ENCODE measurements at regions not wholly inside any gene's neighbourhood (a gene's known extent, or its start where the extent isn't known, plus 50 kb on each side); places are given as distances from the start of the nearest gene placed in this dataset.

GRCh38 chr11:45405916-45406670 is 120.0 kb upstream of the SYT13 start:
- TF ChIP-seq CTCF (IDR thresholded peaks at IDR 0.05) (no peak), POLR2A (IDR thresholded peaks at IDR 0.05) (no peak), EP300 (IDR thresholded peaks at IDR 0.05) (no peak)
